ENCODE measurements at regions not wholly inside any gene's neighbourhood (a gene's known extent, or its start where the extent isn't known, plus 50 kb on each side); places are given as distances from the start of the nearest gene placed in this dataset.

DNA sequence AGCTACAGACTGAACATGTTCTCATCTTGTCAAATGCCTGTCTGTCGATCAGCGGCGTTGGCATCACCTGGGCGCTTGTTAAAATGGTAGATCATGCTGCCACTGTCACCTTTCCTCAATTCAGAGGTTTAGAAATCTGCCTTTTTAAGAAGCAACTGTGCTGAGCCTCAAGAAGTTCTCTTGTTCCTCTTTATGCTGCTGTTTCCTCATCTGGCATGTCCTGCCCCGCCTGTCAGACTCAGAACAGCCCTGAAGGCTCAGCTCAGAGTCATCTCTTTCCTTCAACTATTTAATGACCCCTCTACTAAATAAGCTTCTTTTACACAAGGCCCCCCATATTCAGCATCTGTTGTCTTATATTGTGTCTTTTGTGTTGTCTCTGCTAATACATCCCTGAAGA is 368.2 kb downstream of the EPM2A start:
- Histone ChIP-seq H3K4me1 (no peaks in the 10 kb centered on the region), H3K27ac (no peak overlapping the region), H3K9me3 (no peaks in the 10 kb centered on the region), H3K4me3 (no peak overlapping the region), H3K36me3 (no peaks in the 10 kb centered on the region), H3K27me3 (no peaks in the 10 kb centered on the region)
- DNase-seq (ENCODE audit: low spot score in 2 of 2): no peak
- TF ChIP-seq CTCF (IDR thresholded peaks at IDR 0.05): no peak
- intact Hi-C loops (cut with DNase I): no loop called here

- no peak for DNase-seq (ENCODE audit: low spot score in 2 of 2)
- intact Hi-C loops (cut with DNase I): no loop called here
These were observed 367.2 kb downstream of the EPM2A start for GRCh38 chr6:145368075-145368474.

GRCh38 chr6:145370559-145370958 is 364.8 kb downstream of the EPM2A start:
- intact Hi-C loops (cut with DNase I): no loop called here
- DNase-seq (ENCODE audit: low spot score in 2 of 2): no peak
- Histone ChIP-seq H3K4me3 (no peak overlapping the region), H3K27ac (no peak overlapping the region), H3K36me3 (no peaks in the 10 kb centered on the region), H3K9me3 (no peaks in the 10 kb centered on the region), H3K4me1 (no peaks in the 10 kb centered on the region), H3K27me3 (no peaks in the 10 kb centered on the region)
- TF ChIP-seq CTCF (IDR thresholded peaks at IDR 0.05): no peak

More at GRCh38 chr6:145368075-145368474, 367.2 kb downstream of the EPM2A start:
- no peak for TF ChIP-seq CTCF (IDR thresholded peaks at IDR 0.05)
- no peak overlapping the region for H3K27ac ChIP-seq
- H3K36me3 ChIP-seq: no peaks in the 10 kb centered on the region
- no peaks in the 10 kb centered on the region for H3K27me3 ChIP-seq
- H3K9me3 ChIP-seq: no peaks in the 10 kb centered on the region
- H3K4me3 ChIP-seq: no peak overlapping the region
- no peaks in the 10 kb centered on the region for H3K4me1 ChIP-seq

GRCh38 chr6:145372671-145373151 is 362.6 kb downstream of the EPM2A start:
- no peak for DNase-seq (ENCODE audit: low spot score in 2 of 2)
- H3K4me1 ChIP-seq: no peaks in the 10 kb centered on the region
- H3K4me3 ChIP-seq: peak overlapping the region; percentile 39 to 60
- intact Hi-C loops (cut with DNase I): no loop called here
- peak overlapping the region; percentile 25 to 55 for H3K27ac ChIP-seq
- no peaks in the 10 kb centered on the region for H3K27me3 ChIP-seq
- no peaks in the 10 kb centered on the region for H3K9me3 ChIP-seq
- no peaks in the 10 kb centered on the region for H3K36me3 ChIP-seq
- no peak for TF ChIP-seq CTCF (IDR thresholded peaks at IDR 0.05)

- Histone ChIP-seq H3K27ac (no peak overlapping the region), H3K4me3 (no peak overlapping the region), H3K4me1 (no peaks in the 10 kb centered on the region), H3K9me3 (no peaks in the 10 kb centered on the region), H3K36me3 (no peaks in the 10 kb centered on the region), H3K27me3 (no peaks in the 10 kb centered on the region)
- TF ChIP-seq CTCF (IDR thresholded peaks at IDR 0.05): no peak
- intact Hi-C loops (cut with DNase I): no loop called here
- DNase-seq (ENCODE audit: low spot score in 2 of 2): no peak
These were observed 361.5 kb downstream of the EPM2A start for GRCh38 chr6:145373826-145374225.

GRCh38 chr6:145374570-145374969 is 360.8 kb downstream of the EPM2A start:
- intact Hi-C loops (cut with DNase I): no loop called here
- DNase-seq (ENCODE audit: low spot score in 2 of 2): no peak
- Histone ChIP-seq H3K4me3 (no peak overlapping the region), H3K4me1 (no peaks in the 10 kb centered on the region), H3K27me3 (no peaks in the 10 kb centered on the region), H3K9me3 (no peaks in the 10 kb centered on the region), H3K27ac (no peak overlapping the region), H3K36me3 (no peaks in the 10 kb centered on the region)
- no peak for TF ChIP-seq CTCF (IDR thresholded peaks at IDR 0.05)

Data from ascending aorta (tissue), 2 donors.